GM04503 (cell line): ENCODE measurements at regions not wholly inside any gene's neighbourhood (a gene's known extent, or its start where the extent isn't known, plus 50 kb on each side); places are given as distances from the start of the nearest gene placed in this dataset.
"Not testable (repeated sequence)": the region's sequence is repeated elsewhere in the genome, so short reads cannot be mapped to it uniquely, and the experiment has no call there.

Source experiments
- DNase-seq: peaks from one replicate; pipeline ENCODE4 v3.0.0-alpha.2; 2012; ENCODE audit warnings: low read depth

DNA sequence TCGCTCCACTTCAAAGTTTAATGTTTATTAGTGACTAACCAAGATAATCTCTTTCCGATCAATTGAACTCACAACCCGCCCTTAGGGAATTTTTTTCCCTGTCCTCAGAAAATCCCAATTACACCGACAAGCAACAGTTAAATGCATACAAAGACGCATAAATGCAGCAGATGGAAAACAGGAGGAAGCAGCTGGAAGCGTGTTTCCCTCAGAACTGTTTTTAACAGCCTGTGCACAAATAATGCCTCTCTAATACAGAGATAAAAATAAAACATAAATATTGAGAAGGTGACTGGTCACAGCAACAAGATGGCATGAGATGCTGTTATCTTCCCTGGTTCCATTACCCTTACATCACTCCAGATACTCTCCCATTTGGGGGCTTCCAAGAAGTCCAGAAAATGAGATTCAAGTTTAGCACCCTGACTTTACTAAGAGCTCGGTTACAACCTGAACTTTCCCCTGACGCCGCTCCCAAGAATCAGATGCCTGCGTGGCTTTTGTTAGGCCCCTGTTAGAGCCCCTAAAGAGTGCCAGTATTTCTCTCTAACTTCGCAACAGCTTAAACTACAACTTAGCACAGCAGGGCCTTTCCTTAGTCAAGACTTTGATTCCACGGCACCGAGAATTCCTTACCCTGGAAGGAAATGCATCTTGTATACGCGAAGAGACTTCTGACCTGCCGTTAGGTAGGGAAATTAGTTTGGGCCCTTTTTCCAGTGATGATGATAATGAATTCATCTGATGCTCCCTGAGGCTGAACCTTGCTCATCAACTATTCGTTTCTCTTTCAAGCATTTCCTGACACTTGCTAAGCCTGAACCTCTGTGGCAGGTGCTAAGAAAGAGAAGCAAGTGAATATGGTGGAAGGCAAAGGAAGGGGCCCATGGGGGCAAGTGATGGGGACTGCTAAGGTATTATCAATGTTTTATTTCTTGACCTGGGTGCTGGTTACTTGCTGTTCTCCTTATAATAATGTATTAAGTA lies 137.7 kb upstream of the SMYD2 start:
- DNase-seq = no peak

DNA sequence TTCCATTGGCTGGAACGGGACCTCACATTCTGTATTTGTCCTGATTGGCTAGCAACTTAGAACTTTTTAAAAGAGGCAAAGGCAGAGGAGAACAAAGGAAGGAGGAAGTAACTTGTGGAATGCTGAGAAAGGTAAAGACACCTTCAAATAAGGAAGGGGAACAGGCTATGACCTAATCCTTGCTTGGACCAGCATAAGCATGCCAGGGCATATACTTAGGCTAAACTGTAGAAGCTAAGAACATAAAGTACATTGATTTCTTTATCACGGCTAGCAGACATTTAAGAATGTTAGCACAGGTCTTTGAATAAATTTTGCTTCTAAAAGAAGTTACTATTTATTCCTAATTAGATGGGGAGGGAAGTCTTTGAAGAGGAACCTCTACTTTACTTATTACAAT lies 136.4 kb upstream of the SMYD2 start:
- DNase-seq = not testable (repeated sequence)

DNA sequence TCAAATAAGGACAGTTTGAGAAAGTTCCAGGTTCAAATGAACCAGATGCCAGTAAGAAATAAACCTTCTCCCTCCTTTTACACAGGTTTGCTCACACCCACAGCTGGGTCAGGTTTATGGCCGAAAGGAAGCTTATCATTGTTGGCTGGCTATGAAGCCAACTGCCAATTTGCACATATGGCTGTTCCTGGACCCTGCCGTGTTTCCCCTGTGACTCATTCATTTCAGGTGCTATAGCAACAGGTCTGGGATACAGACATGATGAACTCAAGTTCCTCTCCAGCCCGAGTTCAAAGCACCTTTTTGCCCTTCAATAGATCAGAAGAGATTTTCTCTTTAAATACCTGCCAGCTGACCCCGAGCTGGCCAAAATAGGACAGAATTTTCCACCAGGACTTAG lies 134.4 kb upstream of the SMYD2 start:
- no peak for DNase-seq

DNA sequence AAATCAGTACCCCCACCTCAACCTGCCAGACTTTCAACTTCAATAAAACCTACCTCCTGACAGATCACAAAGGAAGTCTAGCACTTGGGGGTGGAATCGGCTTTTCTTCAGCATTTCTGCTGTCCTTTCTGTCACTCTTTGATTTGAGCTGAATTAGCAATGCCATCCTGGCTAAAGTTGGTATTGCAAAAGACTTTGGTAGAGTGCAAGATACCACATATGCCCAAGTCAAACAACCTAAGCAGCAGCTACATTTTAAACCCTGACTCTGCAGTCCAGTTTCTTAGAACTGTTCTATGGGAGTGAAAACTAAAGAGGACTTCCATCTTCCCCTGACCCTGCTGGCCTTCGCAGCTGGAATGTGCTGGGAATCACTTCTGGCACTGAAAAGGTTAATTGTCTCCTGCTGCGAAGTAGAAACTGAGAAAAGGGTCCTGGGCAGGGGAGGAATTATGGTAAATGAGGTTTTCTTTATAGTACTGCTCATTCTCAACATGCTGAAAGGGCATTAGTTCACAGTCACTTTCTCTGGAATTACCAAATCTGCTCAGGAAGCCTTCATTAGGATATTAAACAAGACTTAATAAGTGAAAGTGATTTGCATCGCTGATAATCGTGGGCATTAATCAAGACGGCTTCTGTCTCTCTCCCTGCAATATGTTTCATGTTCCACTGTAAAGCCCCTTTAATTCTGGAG lies 126.2 kb upstream of the SMYD2 start:
- no peak for DNase-seq

- no peak for DNase-seq
These were observed 124.9 kb upstream of the SMYD2 start for GRCh38 chr1:214155987-214156625.

- DNase-seq = no peak
These were observed 116.8 kb upstream of the SMYD2 start for GRCh38 chr1:214164173-214164572.

- DNase-seq = no peak
These were observed 115.0 kb upstream of the SMYD2 start for GRCh38 chr1:214165850-214166374.

DNA sequence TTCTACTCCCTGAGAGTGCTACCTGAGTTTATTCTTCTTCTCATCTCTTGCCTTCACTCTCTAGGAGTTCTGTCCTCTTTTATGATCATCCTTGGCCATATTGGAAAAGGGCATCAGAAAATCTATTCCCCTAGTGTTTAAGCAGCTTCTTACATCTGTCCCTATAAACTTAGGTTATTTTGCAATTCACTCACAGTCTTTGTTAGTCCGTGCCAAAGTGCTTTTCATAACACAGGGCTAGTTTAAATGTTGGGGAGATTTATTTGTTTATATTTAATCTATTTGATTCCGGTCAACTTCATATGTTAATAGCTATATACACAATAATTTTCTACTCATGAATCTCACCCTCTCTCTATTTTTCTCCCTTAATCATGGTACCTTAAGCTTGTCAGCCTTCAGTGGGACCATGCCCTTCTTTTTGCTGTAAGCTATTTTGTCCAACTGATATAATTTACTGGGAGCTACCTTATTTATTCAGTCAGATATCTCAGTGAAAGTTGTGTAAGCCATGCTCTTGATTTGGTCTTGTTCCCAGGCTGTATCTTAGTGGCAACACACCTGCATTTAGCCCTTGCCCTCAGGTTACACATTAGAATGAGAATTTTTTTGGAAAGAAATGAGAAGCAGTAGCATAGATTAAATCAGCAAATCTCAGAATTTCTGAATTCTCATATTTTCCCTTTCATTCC lies 106.3 kb upstream of the SMYD2 start:
- DNase-seq = no peak

GRCh38 chr1:214178102-214178501 lies 102.9 kb upstream of the SMYD2 start:
- no peak for DNase-seq

GRCh38 chr1:214184992-214185391 lies 96.0 kb upstream of the SMYD2 start:
- no peak for DNase-seq

GRCh38 chr1:214186103-214186824 lies 94.7 kb upstream of the SMYD2 start:
- DNase-seq = no peak

GRCh38 chr1:214187121-214187900 lies 93.6 kb upstream of the SMYD2 start:
- no peak for DNase-seq

- DNase-seq = no peak
These were observed 93.0 kb upstream of the SMYD2 start for GRCh38 chr1:214187933-214188332.

DNA sequence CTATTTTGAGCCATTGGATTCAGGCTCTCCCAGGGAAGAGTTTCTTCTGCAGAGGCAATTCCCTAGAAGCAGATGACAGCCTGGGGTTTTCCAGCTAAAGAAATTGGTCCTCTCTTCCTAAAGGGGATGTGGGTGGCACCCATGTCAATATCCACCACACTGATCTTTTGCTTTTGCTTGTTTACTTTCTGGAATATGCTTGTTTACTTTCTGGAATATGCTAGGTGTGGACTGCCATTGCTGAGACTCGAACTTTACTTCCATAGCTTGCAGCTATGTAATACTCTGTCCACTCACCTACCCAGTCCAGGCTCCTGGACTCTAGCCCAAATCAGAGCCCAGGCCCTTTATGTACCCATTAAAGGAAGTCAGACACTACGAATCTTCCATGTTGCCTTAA lies 92.1 kb upstream of the SMYD2 start:
- no peak for DNase-seq

GRCh38 chr1:214192825-214193643 lies 87.9 kb upstream of the SMYD2 start:
- no peak for DNase-seq

GRCh38 chr1:214193691-214194090 lies 87.3 kb upstream of the SMYD2 start:
- no peak for DNase-seq

DNA sequence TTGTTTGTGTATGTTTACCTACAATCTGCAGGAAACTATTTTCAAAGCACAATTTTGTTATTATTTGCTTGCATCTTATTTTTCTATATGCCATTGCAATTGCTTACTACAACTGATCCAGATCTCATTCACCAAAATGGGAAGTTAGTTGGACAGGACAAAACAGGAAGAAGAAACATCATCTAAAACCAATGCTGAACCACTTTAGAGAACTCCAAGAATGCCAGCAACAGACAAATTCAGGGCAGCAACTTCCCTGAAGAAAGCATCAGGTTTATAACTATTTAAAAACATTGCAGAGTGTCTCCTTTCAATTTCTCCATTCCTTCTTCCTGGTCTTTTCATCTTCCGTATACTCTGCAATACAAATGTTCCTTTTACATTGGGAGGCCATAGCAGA lies 82.4 kb upstream of the SMYD2 start:
- no peak for DNase-seq

DNA sequence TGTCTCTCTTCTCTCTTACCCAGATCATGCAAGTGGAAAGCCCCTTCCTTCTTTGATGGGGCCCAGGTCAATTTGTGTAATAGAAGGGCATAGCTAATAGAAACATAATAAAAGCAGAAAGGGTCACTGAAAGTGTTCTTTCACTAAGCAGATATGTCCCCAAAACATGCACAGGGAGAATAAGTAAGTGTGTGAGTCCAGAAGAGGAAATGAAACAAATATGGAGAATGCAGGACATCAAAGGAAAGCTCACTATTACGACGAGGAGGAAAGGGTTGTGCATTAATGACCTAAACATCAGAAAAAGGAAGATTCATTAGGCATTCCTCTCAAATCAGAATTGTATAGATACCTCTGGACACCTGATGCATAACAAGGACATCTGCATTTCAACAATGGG lies 81.4 kb upstream of the SMYD2 start:
- no peak for DNase-seq

DNA sequence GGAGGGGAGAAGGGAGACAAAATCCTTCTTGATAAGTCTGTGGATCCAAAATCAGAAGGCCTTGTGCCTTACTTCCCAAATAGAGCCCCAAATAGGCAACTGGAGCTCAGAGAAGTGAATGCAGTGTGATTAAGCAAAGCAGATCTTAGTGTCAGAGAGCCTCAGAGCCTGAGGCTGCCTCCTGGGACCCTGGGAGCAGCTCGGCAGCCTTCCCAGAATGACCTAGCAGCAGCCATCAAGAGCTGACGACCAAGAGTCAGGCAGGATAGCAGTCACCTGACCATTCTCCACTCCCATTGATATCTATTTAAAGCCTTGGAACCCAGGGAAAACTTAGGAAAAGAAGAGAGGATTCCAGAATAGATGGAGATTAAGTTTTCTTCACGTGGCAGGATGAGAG lies 78.0 kb upstream of the SMYD2 start:
- no peak for DNase-seq

DNA sequence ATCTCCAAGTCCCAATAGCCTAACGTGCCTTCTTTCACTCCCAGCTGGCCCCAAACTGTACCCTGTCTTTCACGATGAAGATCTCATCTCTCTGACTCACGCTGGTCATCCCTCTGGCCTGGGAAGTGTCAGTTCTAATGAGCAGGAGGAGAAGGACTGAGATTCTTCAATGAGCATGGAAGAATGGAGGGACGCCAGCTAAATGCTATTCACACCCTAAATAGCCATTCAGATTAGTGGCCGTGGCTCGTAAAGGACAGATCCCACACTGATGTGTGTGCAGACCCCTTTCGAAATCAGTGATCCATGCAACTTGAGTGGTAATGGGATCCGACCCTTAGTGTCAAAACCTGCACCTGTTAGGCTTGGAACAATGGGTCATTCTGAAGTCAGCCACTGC lies 75.9 kb upstream of the SMYD2 start:
- DNase-seq = no peak
